ENCODE measurements at regions not wholly inside any gene's neighbourhood (a gene's known extent, or its start where the extent isn't known, plus 50 kb on each side); places are given as distances from the start of the nearest gene placed in this dataset.

- H3K9me3 Mint-ChIP-seq, result peaks cover 3% of the 10 kb centered on the region; the same call in 1 of the 2 replicates
- no peak for DNase-seq (ENCODE audit: low spot score)
- peaks cover 17% of the 10 kb centered on the region for H3K4me1 Mint-ChIP-seq
- no peak overlapping the region for H3K4me3 Mint-ChIP-seq
- no peak for ATAC-seq
- ChIA-PET CTCF (no interaction called here), POLR2A (no interaction called here)
- no peak overlapping the region for H3K27ac Mint-ChIP-seq
- TF ChIP-seq ZNF121 (CRISPR knock-in tag; IDR thresholded peaks at IDR 0.05) (no peak), ZNF263 (CRISPR knock-in tag; IDR thresholded peaks at IDR 0.05; ENCODE audit: low read depth) (no peak), ESRRA (CRISPR knock-in tag; IDR thresholded peaks at IDR 0.05; ENCODE audit: borderline replicate concordance) (no peak), FOXK1 (CRISPR knock-in tag; IDR thresholded peaks at IDR 0.05) (no peak), ATF3 (CRISPR knock-in tag; conservative IDR thresholded peaks at IDR 0.05) (no peak), AFF4 (CRISPR knock-in tag; IDR thresholded peaks at IDR 0.05; ENCODE audit: borderline replicate concordance) (no peak), PRRX2 (CRISPR knock-in tag; IDR thresholded peaks at IDR 0.05) (no peak), ELF4 (CRISPR knock-in tag; IDR thresholded peaks at IDR 0.05; ENCODE audit: low read depth) (no peak), ZNF423 (CRISPR knock-in tag; IDR thresholded peaks at IDR 0.05) (no peak), E2F5 (CRISPR knock-in tag; IDR thresholded peaks at IDR 0.05) (no peak), FOXP4 (CRISPR knock-in tag; IDR thresholded peaks at IDR 0.05) (no peak), ZNF532 (CRISPR knock-in tag; IDR thresholded peaks at IDR 0.05; ENCODE audit: borderline replicate concordance) (no peak), CBFB (CRISPR knock-in tag; IDR thresholded peaks at IDR 0.05; ENCODE audit: low read depth) (no peak), ZNF512 (CRISPR knock-in tag; IDR thresholded peaks at IDR 0.05; ENCODE audit: borderline replicate concordance) (no peak)
- H3K36me3 Mint-ChIP-seq, result 0 out of 2 replicates have a peak, but pooled peaks cover 3% of the 10 kb centered on the region
- H3K27me3 Mint-ChIP-seq (ENCODE audit: low read depth), result peaks cover 6% of the 10 kb centered on the region
Measured at GRCh38 chr10:1807924-1808323, 70.6 kb upstream of the ADARB2 start.
